ENCODE measurements at regions not wholly inside any gene's neighbourhood (a gene's known extent, or its start where the extent isn't known, plus 50 kb on each side); places are given as distances from the start of the nearest gene placed in this dataset.

DNA sequence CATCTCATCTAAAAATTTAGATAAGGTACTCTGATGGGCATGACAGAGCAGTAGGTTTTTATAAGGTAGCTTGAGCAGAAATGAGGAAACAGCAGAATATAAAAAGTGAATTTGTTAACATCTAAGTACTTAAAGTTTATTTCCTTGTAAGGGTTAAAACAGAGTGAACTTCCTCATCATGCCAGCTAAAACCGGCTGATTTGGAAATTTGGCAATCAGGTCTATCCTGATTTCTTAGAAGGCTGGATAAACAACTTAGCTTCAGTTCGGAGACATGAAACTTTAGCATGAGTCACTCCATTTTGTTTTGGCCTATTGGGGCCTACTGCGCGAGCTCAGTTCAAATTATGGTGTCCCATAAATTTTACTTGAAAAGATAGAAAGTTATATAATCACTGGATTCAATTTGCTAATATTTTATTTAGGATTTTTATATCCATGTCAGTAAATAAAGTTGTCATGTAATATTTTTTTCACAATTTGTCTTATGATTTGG, 241.6 kb upstream of the RORB start:
- TF ChIP-seq, protein P1, sequence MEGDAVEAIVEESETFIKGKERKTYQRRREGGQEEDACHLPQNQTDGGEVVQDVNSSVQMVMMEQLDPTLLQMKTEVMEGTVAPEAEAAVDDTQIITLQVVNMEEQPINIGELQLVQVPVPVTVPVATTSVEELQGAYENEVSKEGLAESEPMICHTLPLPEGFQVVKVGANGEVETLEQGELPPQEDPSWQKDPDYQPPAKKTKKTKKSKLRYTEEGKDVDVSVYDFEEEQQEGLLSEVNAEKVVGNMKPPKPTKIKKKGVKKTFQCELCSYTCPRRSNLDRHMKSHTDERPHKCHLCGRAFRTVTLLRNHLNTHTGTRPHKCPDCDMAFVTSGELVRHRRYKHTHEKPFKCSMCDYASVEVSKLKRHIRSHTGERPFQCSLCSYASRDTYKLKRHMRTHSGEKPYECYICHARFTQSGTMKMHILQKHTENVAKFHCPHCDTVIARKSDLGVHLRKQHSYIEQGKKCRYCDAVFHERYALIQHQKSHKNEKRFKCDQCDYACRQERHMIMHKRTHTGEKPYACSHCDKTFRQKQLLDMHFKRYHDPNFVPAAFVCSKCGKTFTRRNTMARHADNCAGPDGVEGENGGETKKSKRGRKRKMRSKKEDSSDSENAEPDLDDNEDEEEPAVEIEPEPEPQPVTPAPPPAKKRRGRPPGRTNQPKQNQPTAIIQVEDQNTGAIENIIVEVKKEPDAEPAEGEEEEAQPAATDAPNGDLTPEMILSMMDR (IDR thresholded peaks at IDR 0.05) = no peak
- TF ChIP-seq POLR2A (IDR thresholded peaks at IDR 0.05) = no peak

All from heart left ventricle (tissue), 13 donors.